Activated CD4-positive, alpha-beta T cell treated with anti-CD3 and anti-CD28 coated beads, Interleukin-2, amount 10 ng/mL, durations not matched to agents 24 days and 14 days (primary cell): ENCODE measurements at regions not wholly inside any gene's neighbourhood (a gene's known extent, or its start where the extent isn't known, plus 50 kb on each side); places are given as distances from the start of the nearest gene placed in this dataset.
"Not testable (repeated sequence)": the region's sequence is repeated elsewhere in the genome, so short reads cannot be mapped to it uniquely, and the experiment has no call there.

Experiments used
- DNase-seq: peaks from one replicate; pipeline ENCODE4 v3.0.0; 2022
- H3K27ac Mint-ChIP-seq: one replicate; pipeline ENCODE4 v1.8.0; 2022; ENCODE audit warnings: mild to moderate bottlenecking, mixed read lengths
- H3K27me3 Mint-ChIP-seq: one replicate; pipeline ENCODE4 v1.8.0; 2022; ENCODE audit warnings: mixed read lengths
- H3K36me3 Mint-ChIP-seq: one replicate; pipeline ENCODE4 v1.8.0; 2022; ENCODE audit warnings: low read depth, mild to moderate bottlenecking, mixed read lengths
- H3K4me1 Mint-ChIP-seq: one replicate; pipeline ENCODE4 v1.8.0; 2021; ENCODE audit warnings: mixed read lengths
- H3K4me3 Mint-ChIP-seq: one replicate; pipeline ENCODE4 v1.8.0; 2022; ENCODE audit warnings: mild to moderate bottlenecking, moderate library complexity, mixed read lengths
- H3K9me3 Mint-ChIP-seq: one replicate; pipeline ENCODE4 v1.8.0; 2021; ENCODE audit warnings: mixed read lengths
- intact Hi-C: fragments of 100-400 bp; cut with micrococcal nuclease; formaldehyde crosslinking; loops from one replicate; pipeline ENCODE4 v1.15.1; 2023

DNA sequence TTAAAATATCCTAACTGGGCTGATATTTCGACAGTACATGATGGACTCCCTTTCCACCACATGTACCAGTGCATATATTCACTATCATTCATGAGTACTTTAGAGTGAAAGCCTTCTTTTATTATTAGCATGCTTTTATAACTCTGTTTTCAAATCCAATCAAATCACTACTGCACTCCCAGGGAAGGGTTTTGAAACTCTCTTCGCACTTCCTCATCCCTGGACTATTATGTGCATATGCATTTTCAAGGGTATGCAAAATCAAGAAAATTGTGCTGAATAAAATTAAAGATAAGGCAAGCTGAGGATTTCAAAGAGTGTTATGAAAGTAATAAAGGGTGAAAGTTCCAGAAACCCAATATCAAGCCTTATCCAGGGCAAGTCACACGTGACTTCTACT, 411.4 kb upstream of the PDZRN3 start:
- intact Hi-C loops: no loop called here
- H3K36me3 Mint-ChIP-seq: no peaks in the 10 kb centered on the region
- no peak for DNase-seq
- H3K4me3 Mint-ChIP-seq: no peak overlapping the region
- no peaks in the 10 kb centered on the region for H3K4me1 Mint-ChIP-seq
- H3K9me3 Mint-ChIP-seq: no peaks in the 10 kb centered on the region
- H3K27ac Mint-ChIP-seq: no peak overlapping the region
- H3K27me3 Mint-ChIP-seq: no peaks in the 10 kb centered on the region

DNA sequence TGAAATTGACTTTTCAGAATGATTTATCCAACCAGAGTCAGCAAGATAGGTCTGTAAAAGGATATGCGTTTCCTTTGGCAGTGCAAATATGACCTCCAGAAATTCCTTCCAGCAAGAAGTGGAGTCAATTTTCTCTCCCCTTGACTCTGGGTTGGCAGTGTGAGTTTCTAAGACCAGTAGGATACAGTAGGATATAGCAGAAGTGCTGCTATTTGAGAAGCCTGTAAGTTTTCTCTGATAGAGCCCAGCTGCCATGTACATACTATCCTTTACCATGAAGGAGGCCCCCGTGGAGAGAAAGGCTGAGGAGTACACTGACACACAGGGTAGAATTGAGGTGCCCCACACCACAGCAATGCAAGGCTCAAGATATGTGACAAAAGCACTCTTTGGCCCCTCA, 409.1 kb upstream of the PDZRN3 start:
- no peaks in the 10 kb centered on the region for H3K27me3 Mint-ChIP-seq
- H3K27ac Mint-ChIP-seq: no peak overlapping the region
- H3K4me3 Mint-ChIP-seq: no peak overlapping the region
- intact Hi-C loops: no loop called here
- H3K4me1 Mint-ChIP-seq: no peaks in the 10 kb centered on the region
- H3K36me3 Mint-ChIP-seq: no peaks in the 10 kb centered on the region
- no peak for DNase-seq
- no peaks in the 10 kb centered on the region for H3K9me3 Mint-ChIP-seq

GRCh38 chr3:74033381-74033780, 408.6 kb upstream of the PDZRN3 start:
- no peak for DNase-seq
- intact Hi-C loops: no loop called here
- no peak overlapping the region for H3K4me3 Mint-ChIP-seq
- H3K36me3 Mint-ChIP-seq: no peaks in the 10 kb centered on the region
- H3K4me1 Mint-ChIP-seq: no peaks in the 10 kb centered on the region
- H3K27me3 Mint-ChIP-seq: no peaks in the 10 kb centered on the region
- H3K9me3 Mint-ChIP-seq: peaks cover under 1% of the 10 kb centered on the region
- no peak overlapping the region for H3K27ac Mint-ChIP-seq

DNA sequence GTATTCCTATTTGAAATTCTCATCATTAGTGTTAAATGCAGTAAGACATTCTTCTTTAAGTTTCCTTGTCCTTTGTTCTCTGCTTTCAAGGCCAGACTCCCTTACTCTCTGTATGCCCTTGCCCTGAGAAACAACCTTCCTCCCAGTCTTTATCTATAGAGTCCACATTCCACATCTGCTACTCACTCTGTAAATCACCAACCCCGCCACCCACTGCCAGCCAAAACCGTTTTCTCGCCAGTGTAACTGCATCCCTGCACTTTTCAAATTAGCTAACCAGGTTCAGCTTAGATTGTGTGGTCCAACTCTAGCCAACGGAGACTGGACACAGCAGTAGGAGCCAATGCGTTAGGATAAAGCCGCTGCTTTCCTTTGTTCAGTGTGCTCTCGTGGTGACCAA, 402.4 kb upstream of the PDZRN3 start:
- no peak for DNase-seq
- Mint-ChIP-seq H3K4me3 (no peak overlapping the region), H3K27me3 (no peaks in the 10 kb centered on the region), H3K36me3 (no peaks in the 10 kb centered on the region), H3K4me1 (no peaks in the 10 kb centered on the region), H3K9me3 (peaks cover 4% of the 10 kb centered on the region), H3K27ac (no peak overlapping the region)
- intact Hi-C loops: no loop called here

DNA sequence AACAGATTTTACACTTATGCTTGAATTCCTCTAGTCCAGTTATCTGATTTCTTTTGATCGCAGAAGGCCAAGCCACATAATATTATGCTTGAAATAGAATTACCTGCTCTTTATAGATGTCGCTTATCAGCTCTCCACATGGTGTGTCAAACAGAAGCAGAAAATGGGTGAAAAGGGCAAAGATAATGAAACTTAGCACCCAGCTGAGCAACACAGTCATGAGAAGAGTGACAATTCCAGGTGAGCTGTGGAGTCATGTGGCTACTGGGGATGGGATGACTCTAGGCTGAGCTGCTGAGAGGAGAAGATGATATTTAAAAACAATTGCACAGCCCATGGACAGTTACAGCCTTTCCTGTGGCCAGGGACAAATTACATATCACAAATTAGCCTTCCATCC, 398.7 kb upstream of the PDZRN3 start:
- Mint-ChIP-seq H3K4me3 (no peak overlapping the region), H3K27ac (no peak overlapping the region), H3K27me3 (no peaks in the 10 kb centered on the region), H3K9me3 (peaks cover 3% of the 10 kb centered on the region), H3K4me1 (no peaks in the 10 kb centered on the region), H3K36me3 (no peaks in the 10 kb centered on the region)
- intact Hi-C loops: no loop called here
- no peak for DNase-seq

DNA sequence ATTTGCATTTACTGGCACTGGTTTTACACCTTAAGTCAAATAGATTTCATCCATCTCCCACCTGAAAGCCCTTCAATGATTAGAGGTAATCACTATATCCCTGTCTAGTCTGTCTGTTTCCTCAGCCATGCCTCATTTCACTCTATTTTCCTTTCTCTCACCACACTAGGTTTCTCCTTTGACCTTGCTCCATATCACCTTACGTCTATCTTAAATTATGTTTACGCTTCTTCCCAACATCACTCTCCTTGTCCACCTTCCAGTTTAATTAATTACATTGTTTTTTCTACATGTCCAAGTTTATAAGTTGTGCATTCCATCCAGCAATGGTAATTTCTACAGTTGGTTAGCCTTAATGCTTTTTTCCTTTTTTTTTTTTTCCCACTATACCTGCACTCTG, 396.7 kb upstream of the PDZRN3 start:
- no peak overlapping the region for H3K27ac Mint-ChIP-seq
- intact Hi-C loops: no loop called here
- H3K9me3 Mint-ChIP-seq: no peaks in the 10 kb centered on the region
- H3K27me3 Mint-ChIP-seq: no peaks in the 10 kb centered on the region
- H3K36me3 Mint-ChIP-seq: no peaks in the 10 kb centered on the region
- no peak for DNase-seq
- no peaks in the 10 kb centered on the region for H3K4me1 Mint-ChIP-seq
- no peak overlapping the region for H3K4me3 Mint-ChIP-seq

DNA sequence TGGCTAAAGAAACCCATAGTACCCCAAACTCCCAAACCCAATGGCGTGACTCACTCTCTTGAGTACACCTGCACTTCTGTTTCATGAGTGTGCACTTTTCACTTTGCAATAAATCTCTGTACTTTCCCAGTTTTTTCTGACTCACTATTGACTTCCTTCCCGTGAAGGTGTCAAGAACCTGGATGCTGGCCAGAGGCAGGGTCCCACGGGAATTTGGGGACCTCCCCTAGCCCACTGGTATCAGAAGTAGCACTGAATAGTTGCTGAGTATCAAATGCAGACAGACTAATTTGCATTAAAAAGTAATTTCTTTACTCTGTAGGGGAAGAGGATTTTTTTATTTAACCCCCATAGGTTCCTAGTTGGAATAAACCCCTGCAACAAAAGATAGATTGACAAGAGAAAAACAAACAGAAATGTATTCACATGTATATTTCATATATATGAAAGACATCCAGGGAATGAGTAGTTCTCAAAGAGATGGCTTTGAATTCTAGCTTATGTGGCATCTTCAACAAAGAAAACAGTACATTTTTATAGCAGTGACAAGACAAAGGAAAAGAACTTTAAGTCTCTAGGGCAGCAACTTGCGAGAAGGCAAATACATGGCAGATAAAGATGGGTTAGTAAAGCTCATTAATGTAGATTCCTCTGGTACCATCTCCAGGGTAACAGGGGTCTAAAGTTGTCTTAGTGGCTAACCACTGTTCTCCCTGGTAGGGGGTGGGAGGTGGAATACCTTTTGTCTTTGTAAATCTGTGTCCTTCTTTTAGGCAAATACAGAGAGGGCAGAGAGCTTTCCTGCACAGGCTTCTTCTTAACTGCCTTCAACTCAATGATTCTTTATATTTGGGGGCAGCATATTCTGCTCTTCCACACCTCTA, 385.5 kb upstream of the PDZRN3 start:
- intact Hi-C loops: no loop called here
- Mint-ChIP-seq H3K4me1 (no peaks in the 10 kb centered on the region), H3K27ac (no peak overlapping the region), H3K4me3 (no peak overlapping the region), H3K9me3 (no peaks in the 10 kb centered on the region), H3K36me3 (no peaks in the 10 kb centered on the region), H3K27me3 (no peaks in the 10 kb centered on the region)
- no peak for DNase-seq

DNA sequence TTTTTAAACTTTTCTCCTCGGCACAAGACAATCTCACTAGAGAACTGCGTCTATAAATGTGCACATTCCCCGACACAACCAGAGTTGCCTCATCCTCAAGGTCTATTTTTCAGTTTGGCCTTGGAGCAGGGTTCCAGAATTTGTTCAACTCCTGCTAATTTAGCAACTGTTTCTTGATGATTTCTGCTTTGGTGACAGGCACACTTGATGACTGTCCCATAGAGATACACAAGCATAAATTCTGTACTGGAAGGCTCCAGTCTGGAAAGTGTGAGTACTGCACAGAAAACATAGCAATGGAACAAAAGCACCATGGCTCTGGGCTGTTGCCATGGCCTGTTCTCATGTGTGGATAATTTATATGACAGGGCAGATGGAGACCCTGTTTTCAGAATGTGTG, 379.6 kb upstream of the PDZRN3 start:
- DNase-seq: no peak
- H3K4me1 Mint-ChIP-seq: no peaks in the 10 kb centered on the region
- no peak overlapping the region for H3K4me3 Mint-ChIP-seq
- H3K36me3 Mint-ChIP-seq: no peaks in the 10 kb centered on the region
- no peaks in the 10 kb centered on the region for H3K9me3 Mint-ChIP-seq
- H3K27ac Mint-ChIP-seq: no peak overlapping the region
- intact Hi-C loops: no loop called here
- H3K27me3 Mint-ChIP-seq: no peaks in the 10 kb centered on the region

DNA sequence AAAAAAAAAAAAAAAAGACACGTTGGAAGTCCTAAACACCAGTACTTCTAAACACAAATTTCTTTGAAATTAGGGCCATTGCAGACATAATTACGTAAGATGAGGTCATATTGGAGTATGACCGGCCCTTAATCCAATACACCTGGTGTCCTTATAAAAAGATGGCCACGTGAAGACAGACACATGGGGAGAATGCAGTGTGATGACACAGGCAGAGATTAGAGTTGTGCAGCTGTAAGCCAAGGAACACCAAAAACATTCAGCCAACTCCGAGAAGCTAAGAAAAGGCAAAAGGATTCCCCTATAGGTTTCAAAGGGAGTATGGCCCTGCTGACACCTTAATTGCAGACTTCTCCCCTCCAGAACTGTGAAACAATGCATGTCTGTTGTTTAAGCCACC, 379.0 kb upstream of the PDZRN3 start:
- Mint-ChIP-seq H3K4me3 (no peak overlapping the region), H3K4me1 (no peaks in the 10 kb centered on the region), H3K27me3 (no peaks in the 10 kb centered on the region), H3K27ac (no peak overlapping the region), H3K36me3 (no peaks in the 10 kb centered on the region), H3K9me3 (no peaks in the 10 kb centered on the region)
- DNase-seq: no peak
- intact Hi-C loops: no loop called here

DNA sequence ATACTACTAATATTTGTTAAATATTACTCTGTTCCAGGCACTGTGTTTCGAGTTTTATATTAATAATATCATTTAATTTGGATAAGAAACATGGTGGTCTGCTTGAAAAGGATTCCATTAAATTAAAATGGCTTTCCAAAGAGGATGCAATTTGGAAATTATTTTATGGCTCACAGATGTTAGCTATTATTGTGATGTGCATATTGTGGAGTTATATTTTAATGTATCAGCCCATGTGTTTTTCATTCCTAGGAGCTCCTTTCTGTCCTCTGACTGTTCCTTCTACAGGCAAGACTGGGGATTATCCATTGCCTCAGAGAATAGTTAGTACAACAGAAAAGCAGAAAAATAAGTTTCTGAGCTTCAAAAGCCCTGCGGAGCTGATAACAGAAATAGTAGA, 376.7 kb upstream of the PDZRN3 start:
- Mint-ChIP-seq H3K27me3 (no peaks in the 10 kb centered on the region), H3K4me3 (no peak overlapping the region), H3K36me3 (no peaks in the 10 kb centered on the region), H3K9me3 (no peaks in the 10 kb centered on the region), H3K4me1 (no peaks in the 10 kb centered on the region), H3K27ac (no peak overlapping the region)
- intact Hi-C loops: no loop called here
- DNase-seq: no peak

DNA sequence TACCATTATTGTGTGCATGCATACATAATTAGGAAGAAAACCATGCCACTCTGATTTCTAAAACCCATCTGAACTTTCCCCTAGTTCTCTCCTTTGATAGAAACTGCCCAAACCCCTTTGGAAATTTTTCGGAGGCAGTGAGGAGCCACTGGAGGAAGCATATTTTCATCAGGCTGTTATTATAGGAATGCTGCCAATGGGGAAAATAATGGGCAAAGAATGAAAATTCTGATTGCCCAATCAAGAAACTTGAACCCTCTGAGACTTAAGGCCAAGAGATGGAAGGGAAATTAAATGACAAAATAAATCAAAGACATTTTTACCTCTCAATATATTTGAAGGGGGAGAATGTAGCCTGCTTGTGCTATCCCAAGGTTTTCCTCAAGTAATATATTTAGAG, 376.0 kb upstream of the PDZRN3 start:
- Mint-ChIP-seq H3K4me1 (no peaks in the 10 kb centered on the region), H3K9me3 (no peaks in the 10 kb centered on the region), H3K27me3 (no peaks in the 10 kb centered on the region)

DNA sequence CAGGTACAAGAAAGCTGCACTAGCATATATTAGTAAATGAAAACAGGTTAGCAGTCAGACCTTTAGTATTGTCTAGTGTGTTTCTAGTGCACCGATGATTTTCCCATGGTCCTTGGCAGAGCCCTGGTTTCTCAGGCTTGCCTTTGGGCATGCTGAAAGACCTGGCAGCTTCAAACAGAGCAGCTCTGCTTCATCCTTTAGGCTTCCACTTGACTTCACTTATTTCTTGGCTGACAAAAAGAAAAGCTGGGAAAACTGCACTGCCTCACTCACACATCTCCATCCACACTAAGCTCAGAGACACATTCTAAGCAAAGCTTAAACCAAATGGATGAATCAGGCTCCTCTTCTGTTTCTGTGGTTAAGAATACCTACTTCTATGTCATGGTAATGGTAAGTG, 374.8 kb upstream of the PDZRN3 start:
- Mint-ChIP-seq H3K27me3 (no peaks in the 10 kb centered on the region), H3K36me3 (no peaks in the 10 kb centered on the region), H3K4me3 (no peak overlapping the region), H3K27ac (no peak overlapping the region), H3K9me3 (no peaks in the 10 kb centered on the region), H3K4me1 (no peaks in the 10 kb centered on the region)
- intact Hi-C loops: no loop called here
- DNase-seq: no peak

More for the DNA sequence above, 376.0 kb upstream of the PDZRN3 start:
- H3K4me3 Mint-ChIP-seq: no peak overlapping the region
- DNase-seq: no peak
- H3K36me3 Mint-ChIP-seq: no peaks in the 10 kb centered on the region
- no peak overlapping the region for H3K27ac Mint-ChIP-seq
- intact Hi-C loops: no loop called here

- peaks cover 16% of the 10 kb centered on the region for H3K9me3 Mint-ChIP-seq
- DNase-seq, H3K27me3 Mint-ChIP-seq, H3K4me3 Mint-ChIP-seq, H3K36me3 Mint-ChIP-seq, H3K27ac Mint-ChIP-seq, H3K4me1 Mint-ChIP-seq, intact Hi-C loops: not testable (repeated sequence)
Measured at GRCh38 chr3:73990691-73991090, 365.9 kb upstream of the PDZRN3 start.

DNA sequence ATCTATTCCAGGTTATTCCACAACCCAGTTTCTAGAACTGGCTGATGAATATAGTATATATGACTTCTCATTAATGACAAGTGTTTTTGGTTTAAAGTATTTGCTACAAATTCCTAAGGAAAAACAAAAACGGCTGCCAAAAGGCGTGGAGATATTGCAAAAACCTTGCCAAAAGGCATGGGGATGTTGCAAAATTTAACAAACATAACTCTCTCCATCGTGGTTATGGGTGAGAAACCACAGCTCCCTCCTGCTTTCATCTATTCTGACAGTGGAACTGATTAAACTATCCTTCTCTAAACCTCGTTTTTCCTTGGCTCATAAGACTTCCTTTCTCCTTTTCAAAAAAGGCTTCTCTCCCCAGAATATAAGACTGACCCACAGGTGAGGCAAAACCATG, 342.0 kb upstream of the PDZRN3 start:
- Mint-ChIP-seq H3K4me1 (no peaks in the 10 kb centered on the region), H3K27ac (no peak overlapping the region), H3K4me3 (no peak overlapping the region), H3K27me3 (no peaks in the 10 kb centered on the region), H3K9me3 (no peaks in the 10 kb centered on the region), H3K36me3 (no peaks in the 10 kb centered on the region)
- no peak for DNase-seq
- intact Hi-C loops: no loop called here

DNA sequence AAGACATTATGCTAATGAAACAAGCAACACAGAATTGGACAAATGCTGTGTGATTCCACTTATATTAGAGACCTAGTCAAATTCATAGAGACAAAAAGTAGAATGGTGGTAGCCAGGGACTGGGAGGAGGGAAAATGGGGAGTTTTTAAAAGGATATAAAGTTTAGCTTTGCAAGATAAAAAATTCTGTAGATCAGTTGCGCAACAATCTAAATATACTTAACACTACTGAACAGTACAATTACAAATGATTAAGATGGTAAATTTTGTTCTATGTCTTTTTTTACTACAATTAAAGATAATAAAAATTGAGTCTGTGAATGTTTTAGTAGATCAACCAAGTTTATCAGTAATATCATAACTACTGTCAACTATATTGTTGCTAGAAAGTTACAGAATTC, 340.1 kb upstream of the PDZRN3 start:
- no peak for DNase-seq
- no peak overlapping the region for H3K27ac Mint-ChIP-seq
- no peaks in the 10 kb centered on the region for H3K4me1 Mint-ChIP-seq
- H3K4me3 Mint-ChIP-seq: no peak overlapping the region
- H3K9me3 Mint-ChIP-seq: no peaks in the 10 kb centered on the region
- H3K36me3 Mint-ChIP-seq: no peaks in the 10 kb centered on the region
- H3K27me3 Mint-ChIP-seq: no peaks in the 10 kb centered on the region
- intact Hi-C loops: no loop called here
